NCI-H69 (cell line): ENCODE measurements at regions not wholly inside any gene's neighbourhood (a gene's known extent, or its start where the extent isn't known, plus 50 kb on each side); places are given as distances from the start of the nearest gene placed in this dataset.

Experiments
- DNase-seq: peaks from one replicate; lab custom pipeline; 2025; lab: John Stamatoyannopoulos, UW

- no peak for DNase-seq
These were observed 104.5 kb upstream of the LMO4 start for GRCh38 chr1:87224201-87224600.

- no peak for DNase-seq
These were observed 103.5 kb upstream of the LMO4 start for GRCh38 chr1:87225171-87225570.

GRCh38 chr1:87226341-87226760 is 102.3 kb upstream of the LMO4 start:
- no peak for DNase-seq

GRCh38 chr1:87227651-87228050 is 101.0 kb upstream of the LMO4 start:
- no peak for DNase-seq

GRCh38 chr1:87230501-87230900 is 98.2 kb upstream of the LMO4 start:
- no peak for DNase-seq

GRCh38 chr1:87231703-87232367 is 96.8 kb upstream of the LMO4 start:
- no peak for DNase-seq

GRCh38 chr1:87236585-87236984 is 92.1 kb upstream of the LMO4 start:
- DNase-seq, result no peak

- DNase-seq, result no peak
These were observed 88.6 kb upstream of the LMO4 start for GRCh38 chr1:87239997-87240605.

GRCh38 chr1:87240661-87241285 is 87.9 kb upstream of the LMO4 start:
- no peak for DNase-seq

GRCh38 chr1:87242445-87243185 is 86.1 kb upstream of the LMO4 start:
- peak; percentile 2 for DNase-seq

- no peak for DNase-seq
These were observed 85.1 kb upstream of the LMO4 start for GRCh38 chr1:87243573-87243972.

- DNase-seq, result no peak
These were observed 82.2 kb upstream of the LMO4 start for GRCh38 chr1:87246436-87246835.

- DNase-seq, result no peak
These were observed 78.9 kb upstream of the LMO4 start for GRCh38 chr1:87249803-87250202.

- DNase-seq, result no peak
These were observed 78.3 kb upstream of the LMO4 start for GRCh38 chr1:87250336-87250735.

- no peak for DNase-seq
These were observed 76.3 kb upstream of the LMO4 start for GRCh38 chr1:87252406-87252805.

- DNase-seq, result no peak
These were observed 66.0 kb upstream of the LMO4 start for GRCh38 chr1:87262688-87263087.

- DNase-seq, result no peak
These were observed 65.4 kb upstream of the LMO4 start for GRCh38 chr1:87263281-87263680.

GRCh38 chr1:87263785-87264184 is 64.9 kb upstream of the LMO4 start:
- no peak for DNase-seq

- DNase-seq, result no peak
These were observed 63.7 kb upstream of the LMO4 start for GRCh38 chr1:87264976-87265375.

GRCh38 chr1:87265786-87266185 is 62.9 kb upstream of the LMO4 start:
- DNase-seq, result no peak

- no peak for DNase-seq
These were observed 60.6 kb upstream of the LMO4 start for GRCh38 chr1:87268111-87268510.

- DNase-seq, result no peak
These were observed 58.8 kb upstream of the LMO4 start for GRCh38 chr1:87269921-87270320.

GRCh38 chr1:87273291-87273690 is 55.4 kb upstream of the LMO4 start:
- no peak for DNase-seq
